ENCODE measurements at regions not wholly inside any gene's neighbourhood (a gene's known extent, or its start where the extent isn't known, plus 50 kb on each side); places are given as distances from the start of the nearest gene placed in this dataset.
"Not testable (repeated sequence)": the region's sequence is repeated elsewhere in the genome, so short reads cannot be mapped to it uniquely, and the experiment has no call there.

GRCh38 chr13:31403711-31404110 lies 203.9 kb downstream of the B3GLCT start:
- not testable (repeated sequence) for TF ChIP-seq ATF7 (IDR thresholded peaks at IDR 0.05); ZNF274 (IDR thresholded peaks at IDR 0.05; ENCODE audit: borderline replicate concordance, low read depth, low read length); CTCF (IDR thresholded peaks at IDR 0.05 in 2 of 3, conservative IDR thresholded peaks at IDR 0.05 in 1 of 3; ENCODE audit: insufficient read depth in 2 of 3, low read depth in 1 of 3, low read length in 3 of 3); ETS1 (conservative IDR thresholded peaks at IDR 0.05; ENCODE audit: control insufficient read depth, low read depth, low read length); ZNF592 (IDR thresholded peaks at IDR 0.05); HDAC2 (IDR thresholded peaks at IDR 0.05)

All from K562 (cell line).